ENCODE measurements at regions not wholly inside any gene's neighbourhood (a gene's known extent, or its start where the extent isn't known, plus 50 kb on each side); places are given as distances from the start of the nearest gene placed in this dataset.
A peak's percentile ranks its signal among the peaks of the same experiment; 100 is the strongest.
"Not testable (repeated sequence)": the region's sequence is repeated elsewhere in the genome, so short reads cannot be mapped to it uniquely, and the experiment has no call there.

DNA sequence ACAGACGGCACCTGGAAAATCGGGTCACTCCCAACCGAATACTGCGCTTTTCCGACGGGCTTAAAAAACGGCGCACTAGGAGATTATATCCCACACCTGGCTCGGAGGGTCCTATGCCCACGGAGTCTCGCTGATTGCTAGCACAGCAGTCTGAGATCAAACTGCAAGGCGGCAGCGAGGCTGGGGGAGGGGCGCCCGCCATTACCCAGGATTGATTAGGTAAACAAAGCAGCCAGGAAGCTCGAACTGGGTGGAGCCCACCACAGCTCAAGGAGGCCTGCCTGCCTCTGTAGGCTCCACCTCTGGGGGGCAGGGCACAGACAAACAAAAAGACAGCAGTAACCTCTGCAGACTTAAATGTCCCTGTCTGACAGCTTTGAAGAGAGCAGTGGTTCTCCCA lies 64.5 kb downstream of the SLC30A10 start:
- not testable (repeated sequence) for DNase-seq

DNA sequence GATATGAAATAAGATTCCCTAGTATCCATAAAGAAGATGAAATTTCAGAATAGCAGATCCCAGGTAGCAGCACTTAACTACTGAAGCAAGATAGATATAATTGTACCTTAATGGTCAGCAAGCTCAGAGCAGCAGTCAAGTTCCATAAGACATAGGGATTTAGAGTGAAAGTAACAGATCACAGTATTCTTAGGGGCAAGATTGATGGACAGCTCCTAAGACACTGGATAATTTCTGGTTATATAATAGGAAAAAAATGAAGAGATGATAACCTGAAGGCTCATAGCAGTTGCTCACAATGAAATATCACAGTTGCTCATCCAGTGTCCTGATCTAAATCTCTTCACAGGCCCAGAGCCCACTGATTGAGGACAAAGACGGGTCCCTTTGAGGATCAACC lies 66.0 kb downstream of the SLC30A10 start:
- DNase-seq = no peak

DNA sequence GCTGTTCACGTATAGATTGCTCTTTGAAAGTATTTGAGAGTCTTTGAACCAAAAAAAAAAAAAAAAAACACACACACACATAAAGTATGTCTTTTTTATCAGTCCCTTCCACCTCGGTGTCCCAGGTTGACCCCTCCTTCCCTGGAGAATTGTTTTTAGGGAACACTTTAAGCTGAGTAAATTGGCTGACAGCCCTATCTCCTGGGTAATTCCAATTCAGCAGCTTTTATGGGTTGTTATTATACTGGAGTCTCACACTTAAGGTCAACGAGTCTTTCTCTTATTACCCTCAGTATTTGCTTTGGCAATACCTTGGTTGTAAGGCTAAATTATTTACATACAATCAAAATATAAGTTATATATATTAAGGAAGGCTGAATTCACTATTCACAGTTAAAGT lies 69.4 kb downstream of the SLC30A10 start:
- DNase-seq = peak; percentile 17

DNA sequence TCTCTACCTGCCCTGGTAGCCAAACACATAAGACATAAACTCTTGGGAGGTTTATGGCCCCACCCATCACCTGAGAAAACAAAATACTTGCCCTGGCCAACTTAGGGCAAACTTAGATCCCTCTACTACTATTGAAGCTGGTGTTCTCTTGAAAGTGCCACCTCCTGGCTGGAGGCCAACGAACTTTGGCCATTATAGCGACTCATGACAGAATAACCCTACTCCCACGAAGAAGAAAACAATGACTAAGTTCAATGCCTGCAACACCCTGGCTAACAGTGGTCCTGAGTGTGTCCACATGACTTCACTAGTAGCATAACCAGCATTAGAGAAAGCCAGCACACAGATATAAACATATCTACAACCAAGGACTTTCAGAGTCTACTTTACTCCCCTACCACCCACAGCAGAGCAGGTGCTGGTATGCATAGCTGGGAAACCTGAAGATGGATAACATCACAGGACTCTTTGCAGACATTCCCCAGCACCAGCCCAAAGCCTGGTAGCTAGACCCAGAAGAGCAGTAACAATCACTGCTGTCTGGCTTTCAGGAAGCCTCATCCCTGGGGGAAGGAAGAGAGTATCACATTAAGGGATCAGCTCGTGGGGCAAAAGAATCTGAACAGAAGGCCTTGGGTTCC lies 81.0 kb downstream of the SLC30A10 start:
- DNase-seq = peak; percentile 15

DNA sequence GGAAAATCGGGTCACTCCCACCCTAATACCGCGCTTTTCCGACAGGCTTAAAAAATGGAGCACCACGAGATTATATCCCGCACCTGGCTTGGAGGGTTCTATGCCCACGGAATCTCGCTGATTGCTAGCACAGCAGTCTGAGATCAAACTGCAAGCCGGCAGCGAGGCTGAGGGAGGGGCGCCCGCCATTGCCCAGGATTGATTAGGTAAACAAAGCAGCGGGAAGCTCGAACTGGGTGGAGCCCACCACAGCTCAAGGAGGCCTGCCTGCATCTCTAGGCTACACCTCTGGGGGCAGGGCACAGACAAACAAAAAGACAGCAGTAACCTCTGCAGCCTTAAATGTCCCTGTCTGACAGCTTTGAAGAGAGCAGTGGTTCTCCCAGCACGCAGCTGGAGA lies 88.8 kb downstream of the SLC30A10 start:
- peak; percentile 15 for DNase-seq

DNA sequence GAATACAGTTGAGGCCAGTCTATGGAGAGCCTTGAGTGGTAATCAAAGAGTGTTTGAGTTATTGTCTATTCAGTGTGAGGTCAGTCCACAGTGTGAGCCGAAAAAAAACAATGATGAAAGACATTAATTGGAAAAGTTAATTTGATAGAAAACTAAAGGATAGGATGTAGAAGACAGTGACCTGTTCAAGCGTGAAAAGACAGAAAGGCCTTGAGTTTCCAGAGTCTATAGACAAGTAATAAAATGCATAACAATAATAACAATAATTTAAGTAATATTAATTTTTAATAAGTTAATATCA lies 90.4 kb downstream of the SLC30A10 start:
- DNase-seq = no peak

DNA sequence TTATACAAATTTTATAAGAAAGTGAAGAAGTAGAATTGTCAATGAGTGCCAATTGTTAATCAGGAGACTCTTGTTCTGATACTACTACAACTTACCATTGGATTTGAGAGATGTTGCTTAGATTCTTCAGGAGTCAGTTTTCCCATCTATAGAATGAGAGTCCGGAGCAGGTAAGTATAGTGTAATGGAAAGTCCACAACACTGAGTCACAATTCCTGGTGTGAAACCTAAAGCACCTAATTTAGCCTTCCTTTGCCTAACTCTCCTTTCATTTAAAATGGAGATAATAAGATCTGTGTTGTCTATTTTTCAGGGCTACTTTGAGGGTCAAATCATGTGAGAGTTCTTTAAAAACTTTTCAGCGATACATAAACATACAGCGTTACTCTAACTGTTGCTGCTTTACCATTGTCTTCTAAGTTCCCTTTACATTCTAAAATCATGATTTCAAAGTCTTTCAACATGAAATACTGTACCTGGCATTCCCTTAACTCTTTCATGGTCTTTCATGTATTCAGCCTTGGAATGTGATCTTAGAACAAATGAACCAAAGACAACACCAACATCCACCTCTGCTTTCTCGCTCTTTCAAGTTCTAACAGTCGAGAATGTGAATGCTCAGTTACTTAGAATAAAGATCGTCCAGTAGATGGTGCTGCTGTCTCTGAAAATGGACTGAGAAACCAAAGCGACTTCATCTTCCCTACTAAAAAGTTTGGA lies 90.9 kb downstream of the SLC30A10 start:
- DNase-seq = peak; percentile 84

DNA sequence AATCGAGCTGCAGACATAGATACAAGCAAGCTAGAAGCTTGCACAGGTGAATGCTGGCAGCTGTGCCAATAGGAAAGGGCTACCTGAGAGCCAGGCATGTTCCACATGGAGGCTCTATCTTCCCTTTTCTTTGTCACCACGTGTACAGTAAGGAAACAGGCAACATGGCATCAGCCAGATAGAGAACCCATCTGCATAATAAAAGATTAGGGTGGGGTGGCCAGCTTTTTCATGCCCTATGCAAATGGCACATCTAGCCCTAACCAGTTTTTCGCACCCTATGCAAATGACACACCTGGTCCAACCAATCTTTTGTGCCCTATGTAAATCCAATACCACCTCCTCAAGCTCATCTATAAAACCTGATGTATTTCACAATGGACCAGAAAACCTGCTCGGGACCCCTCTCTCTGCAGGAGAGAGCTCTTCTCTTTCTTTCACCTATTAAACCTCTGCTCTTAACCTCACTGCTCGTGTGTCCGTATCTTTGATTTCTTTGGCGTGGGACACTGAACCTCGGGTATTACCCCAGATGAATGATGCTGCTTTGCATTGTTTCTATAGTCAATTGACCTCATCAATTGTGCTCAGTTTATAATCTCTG lies 93.9 kb downstream of the SLC30A10 start:
- peak; percentile 29 for DNase-seq

DNA sequence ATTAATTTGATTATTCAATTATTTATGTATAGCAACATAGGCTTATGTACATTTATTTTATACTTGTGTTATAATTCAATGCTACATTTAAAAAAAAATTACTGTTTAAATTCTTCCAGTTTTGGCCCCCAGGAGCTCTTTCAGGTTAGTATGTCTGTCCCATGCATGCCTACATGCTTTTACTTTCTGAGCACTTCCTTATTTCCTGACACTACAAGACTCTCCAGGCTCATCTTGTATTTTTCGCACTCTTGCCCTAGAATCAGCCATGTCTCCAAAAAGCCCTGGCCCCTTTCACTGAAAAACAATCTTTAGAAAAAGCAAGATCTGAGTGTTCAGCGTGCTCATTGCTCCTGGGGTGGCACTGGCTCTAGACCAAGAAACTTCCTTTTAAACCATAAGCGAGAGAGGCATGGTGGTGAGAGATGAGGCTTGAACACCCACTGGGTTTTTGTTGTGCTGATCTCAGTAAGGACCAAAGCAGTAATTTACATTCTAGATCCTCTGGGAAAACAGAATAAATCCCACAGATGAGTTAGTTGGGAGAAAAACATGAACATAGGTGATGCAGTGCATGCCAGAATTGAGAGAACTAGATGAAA lies 95.0 kb downstream of the SLC30A10 start:
- no peak for DNase-seq

DNA sequence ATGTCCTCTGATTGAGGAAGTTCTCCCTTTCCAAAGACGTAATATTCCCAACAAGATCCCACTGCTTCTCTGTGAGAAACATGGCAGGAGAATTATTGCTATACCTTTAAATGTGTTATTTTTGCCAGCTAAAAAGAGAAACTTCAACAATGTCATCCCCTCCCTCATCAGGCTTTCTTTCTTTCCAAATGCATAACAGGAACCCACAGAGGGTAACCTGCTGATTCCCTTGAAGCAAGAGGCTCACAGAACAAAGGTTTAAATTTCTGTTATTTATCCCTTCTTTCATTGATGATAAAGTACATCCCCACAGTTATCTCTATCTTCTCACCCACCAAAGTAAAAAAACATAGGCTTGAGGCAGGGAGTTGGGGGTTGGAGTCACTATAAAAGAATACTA lies 102.1 kb downstream of the SLC30A10 start:
- DNase-seq = no peak

DNA sequence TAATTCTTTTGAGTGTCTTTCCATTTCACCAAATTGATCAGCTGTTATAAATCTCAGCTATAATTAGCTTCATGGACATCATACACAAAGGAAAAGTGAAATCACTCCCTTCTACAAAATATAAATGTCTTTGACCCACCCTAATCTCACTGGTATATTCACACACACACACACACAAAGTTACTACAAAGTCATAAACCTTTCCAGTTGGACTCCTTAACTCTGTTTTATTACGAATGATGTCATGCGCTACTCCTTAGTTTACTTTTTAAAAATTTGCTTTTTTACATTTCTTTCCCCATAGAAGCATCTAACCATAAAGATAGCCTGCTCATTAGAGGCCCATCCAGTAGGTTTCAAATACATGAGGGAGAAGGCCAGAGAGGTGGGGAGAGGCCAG lies 103.0 kb downstream of the SLC30A10 start:
- DNase-seq = no peak

DNA sequence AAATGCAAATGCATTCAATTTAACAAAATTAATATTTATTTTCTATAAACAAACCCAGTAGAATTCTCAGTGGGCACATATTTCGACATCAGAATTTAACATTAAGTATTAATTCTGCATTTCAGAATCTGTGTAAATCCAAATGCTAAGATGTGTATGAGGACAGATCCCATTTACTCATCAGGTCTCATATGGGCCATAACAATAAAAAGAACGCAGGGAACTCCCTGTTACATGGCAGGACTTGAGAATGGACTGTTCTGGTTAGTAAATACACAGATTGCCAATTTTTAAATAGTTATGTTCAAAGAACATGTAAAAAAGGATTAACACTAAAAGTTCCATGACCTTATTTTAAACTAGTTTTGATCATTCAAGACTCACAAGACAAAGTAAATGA lies 104.0 kb downstream of the SLC30A10 start:
- DNase-seq = no peak

DNA sequence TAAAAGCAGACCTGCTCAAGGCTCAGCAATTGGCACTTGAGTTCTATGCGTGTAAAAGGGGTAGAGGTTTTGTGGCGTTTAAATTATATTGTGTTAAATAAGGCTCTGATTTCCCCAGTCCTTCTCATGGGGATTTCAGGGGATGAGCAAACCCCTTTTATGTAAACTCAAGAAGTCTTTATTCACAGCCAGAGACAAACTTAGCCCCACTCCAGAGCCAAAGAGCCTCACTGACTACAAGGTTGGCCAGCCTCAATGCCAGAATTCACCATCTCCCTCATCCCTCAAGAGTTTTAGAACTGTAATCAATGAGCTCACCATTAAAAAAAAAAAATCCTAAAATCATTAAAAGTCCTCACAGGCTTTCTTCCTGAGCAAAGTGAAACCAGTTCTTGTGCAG lies 107.8 kb downstream of the SLC30A10 start:
- DNase-seq = no peak

DNA sequence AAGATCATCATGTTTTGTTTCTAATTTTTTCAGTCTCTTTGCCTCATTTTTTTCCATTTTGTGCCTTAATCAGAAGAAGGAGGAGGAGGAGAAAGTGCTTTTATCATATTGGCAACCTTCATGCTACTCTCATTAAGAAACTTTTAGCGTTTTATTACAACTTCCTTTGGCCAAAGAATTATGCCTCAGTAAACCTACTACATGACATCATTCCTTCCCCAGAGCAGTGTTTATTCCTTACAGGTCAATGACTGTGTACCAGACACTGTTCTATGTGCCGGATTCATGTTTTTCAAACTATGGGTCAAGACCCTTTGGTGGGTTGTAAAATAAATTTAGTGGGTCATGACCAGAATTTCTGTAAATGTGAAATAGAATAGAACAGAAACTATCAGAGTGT lies 110.4 kb downstream of the SLC30A10 start:
- DNase-seq = no peak

DNA sequence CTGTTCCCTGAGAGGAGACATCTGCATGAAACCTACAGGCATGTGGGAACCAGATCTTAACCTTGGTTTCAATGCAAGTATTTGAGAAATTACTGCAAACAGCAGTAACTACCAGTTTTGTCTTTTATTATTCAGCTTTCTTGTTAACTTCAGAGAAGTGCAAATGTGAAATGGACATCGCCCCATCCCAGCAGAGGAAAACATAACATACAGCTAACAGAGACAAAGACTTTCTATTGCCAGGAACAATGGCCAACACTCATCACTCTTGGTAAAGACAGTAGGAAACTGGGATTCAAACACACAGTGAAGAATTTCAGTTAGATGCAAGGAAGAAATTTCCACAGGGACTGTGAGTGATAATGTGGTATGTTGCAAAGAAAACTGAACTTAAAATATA lies 115.1 kb downstream of the SLC30A10 start:
- DNase-seq = no peak

DNA sequence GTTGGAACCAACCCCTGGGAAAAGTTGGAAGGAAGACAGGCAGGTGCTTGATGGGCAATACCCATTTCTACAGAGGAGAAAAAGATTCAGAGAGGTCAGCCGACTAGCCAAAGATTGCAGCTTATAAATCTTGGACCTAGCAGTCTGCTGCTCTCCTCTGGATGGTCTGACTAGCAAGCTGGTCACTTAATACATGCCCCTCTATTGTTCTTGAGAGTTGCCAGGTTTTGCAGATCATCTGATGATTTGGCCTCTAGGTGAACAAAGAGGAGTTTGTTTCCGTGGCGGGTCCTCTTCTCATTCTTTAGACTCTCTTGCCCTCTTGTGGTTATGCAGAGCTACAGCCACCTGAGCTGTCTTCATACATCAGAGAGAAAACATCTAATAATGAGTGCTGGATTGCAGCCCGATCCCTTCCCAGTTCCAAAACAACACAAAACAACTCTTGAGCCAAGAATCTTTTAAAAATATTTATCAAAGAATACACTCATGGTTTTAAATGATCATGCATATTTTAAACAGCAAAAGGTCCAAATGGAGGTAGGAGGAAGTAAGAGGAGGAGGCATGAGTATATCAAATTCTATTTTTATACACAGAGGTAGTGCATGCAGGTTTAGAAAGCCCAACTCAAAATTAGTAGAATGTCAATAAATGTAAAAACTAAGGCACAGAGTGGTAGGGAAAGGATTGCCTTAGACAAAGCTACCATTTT lies 115.7 kb downstream of the SLC30A10 start:
- DNase-seq = peak; percentile 95

DNA sequence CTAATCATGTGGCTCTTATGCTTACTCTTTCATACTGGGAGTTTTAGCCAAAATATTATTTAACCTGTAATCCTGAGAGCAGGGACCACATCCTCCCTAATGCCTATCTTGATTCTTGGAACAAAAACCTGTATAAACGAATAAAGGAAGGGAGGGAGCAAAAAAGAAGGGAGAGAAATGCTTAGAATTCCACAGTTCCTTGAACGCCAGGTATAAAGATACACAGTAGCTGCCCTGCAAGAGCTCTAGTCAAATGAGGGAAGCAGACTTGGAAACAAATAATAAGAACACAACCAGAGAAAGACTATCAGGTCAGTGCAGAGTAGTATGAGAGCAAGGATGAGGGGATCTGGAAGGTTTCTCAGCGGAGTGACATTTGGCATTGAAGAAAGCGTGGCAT lies 116.3 kb downstream of the SLC30A10 start:
- DNase-seq = no peak

DNA sequence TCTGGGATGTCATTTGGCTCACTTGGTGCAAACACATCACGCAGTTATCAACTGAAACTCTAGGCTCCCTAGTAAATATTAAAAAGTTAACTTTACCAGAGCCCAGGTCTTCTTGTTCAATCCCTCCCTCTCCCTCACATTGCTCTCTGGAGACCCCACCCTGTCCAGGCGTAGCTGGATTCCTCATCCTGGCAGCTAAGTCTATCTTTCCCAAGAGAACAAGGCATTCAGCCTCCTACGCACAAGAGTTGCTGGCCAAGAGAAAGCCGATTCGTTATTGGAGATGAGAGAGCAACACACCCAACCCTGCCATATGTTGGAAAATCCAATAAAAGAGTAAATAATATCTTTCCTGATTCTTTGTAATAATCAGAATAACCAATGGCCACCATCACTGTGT lies 117.9 kb downstream of the SLC30A10 start:
- DNase-seq = no peak

DNA sequence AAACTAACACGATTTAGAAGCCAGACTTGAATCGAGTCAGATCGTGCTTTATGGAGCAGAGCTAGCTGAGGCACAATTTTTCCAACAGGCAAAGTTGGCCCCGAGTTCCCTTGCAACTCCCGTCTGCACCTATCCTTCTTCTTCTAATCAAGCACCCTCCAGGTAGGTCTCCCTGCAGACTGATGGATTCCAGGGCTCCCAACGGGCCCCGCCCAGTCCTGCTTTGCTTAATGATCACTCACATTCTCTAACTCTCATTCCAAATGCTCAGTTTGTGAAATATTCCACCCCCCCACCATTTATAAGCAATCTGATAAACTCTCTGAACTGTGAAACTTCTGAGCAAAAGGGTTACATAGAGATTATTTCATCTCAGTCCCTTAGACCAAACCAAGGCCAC lies 119.6 kb downstream of the SLC30A10 start:
- no peak for DNase-seq

DNA sequence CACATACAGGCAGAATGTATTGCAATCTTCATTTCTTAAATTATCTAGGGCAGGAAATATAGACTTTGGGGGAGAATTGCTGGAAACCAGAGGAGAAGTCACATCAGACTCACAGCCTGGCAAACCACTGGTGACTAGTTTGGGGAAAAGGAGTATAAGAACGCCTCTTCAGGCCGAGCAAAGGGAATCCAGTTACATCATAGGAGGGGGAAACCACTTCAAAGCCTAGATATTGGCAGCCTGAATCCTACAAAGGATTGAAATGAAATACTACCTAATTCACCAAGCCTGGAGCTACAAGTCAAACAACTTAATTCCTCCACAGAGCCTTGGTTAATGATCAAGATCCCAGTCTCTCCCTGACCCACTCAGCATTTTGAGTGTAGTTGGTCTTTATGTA lies 121.7 kb downstream of the SLC30A10 start:
- DNase-seq = no peak

DNA sequence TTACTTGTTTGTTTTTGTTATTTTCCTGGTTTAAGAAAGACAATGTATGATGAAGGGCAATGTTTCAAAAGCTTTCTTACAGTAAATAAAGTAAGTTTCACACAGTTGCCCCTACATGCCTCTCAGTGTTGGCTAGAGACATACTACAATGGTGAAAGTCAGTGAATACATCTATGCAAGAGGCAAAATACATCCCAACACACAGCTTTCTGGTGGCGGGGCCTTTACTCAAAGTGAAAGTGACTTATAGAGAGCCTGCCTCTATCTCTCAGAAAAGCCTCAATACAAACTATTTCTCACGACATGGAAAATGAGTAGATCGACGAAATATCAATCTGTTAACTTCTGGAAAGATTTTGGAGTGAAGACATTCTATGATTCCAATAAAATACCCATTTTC lies 122.3 kb downstream of the SLC30A10 start:
- DNase-seq = no peak

DNA sequence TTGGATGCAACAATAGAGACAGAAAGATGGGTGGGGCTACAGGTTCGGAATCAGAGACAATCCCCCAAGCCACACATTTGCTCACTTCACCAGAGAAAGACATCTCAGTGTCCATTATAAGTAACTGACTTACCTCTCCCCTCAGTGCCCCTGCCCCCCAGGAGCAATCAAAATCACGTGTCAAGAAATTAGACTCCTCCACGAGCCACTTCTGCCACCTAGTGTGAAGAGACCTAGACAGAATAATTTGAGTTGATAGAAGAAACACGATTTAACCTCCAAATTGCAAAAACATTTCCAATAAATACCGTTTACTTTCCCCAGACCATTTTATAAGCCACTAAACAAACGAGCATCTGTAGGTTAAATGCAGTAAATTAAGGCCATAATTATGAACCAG lies 123.2 kb downstream of the SLC30A10 start:
- DNase-seq = peak; percentile 16

DNA sequence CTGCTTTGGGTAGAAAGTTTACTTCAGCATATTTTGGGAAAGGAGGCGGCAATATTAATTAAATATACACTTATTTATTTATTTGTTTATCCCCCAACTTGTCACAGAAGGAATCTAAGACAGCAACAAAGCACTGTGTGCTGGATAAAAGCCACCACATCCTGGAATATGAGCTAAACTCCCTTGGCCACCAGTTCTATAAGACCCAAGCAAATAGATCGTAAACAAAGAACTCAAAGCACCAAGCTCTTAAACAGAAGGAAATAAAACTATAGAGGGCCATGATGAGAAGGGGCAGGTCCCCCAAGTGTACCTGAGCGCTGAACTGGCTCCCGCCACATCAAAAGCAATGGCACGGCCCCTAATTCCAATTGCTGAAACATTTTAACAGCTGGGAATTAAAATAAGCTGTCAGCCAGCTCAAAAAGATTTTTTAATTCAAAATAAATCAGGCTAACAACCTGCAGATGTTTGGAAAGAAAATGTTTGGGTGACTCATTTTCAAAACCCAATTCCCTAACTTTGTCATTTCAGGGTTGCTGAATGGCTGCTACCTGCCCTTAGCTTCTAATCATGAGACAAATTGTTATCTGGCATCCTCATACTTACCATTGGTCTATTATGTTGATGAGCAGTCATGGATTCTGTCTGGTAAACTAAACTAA lies 127.1 kb downstream of the SLC30A10 start:
- DNase-seq = no peak

Measured in DMS53 (cell line).